SK-N-SH (cell line): ENCODE measurements at regions not wholly inside any gene's neighbourhood (a gene's known extent, or its start where the extent isn't known, plus 50 kb on each side); places are given as distances from the start of the nearest gene placed in this dataset.

Source experiments
- CTCF ChIA-PET: fragments of 300-600, 350-600 bp; formaldehyde crosslinking; extraction: SDS; loops from one replicate; lab custom pipeline; 2021; lab: Yijun Ruan, JAX
- POLR2A ChIA-PET: fragments of 350-600 bp; sonication (Branson Sonifier 250); formaldehyde crosslinking; extraction: SDS; loops from one replicate; lab custom pipeline; 2020; ENCODE audit warnings: antibody characterized with exemption, inconsistent platforms; lab: Yijun Ruan, JAX
- DNase-seq: peaks from one replicate; pipeline ENCODE4 v3.0.0; 2012
- H2AFZ ChIP-seq: fragments of 200-600 bp; sonication (generic); 2 replicates; pipeline ENCODE4 v1.8.1; 2016; ENCODE audit warnings: antibody characterized with exemption, mild to moderate bottlenecking, low read depth
- H3F3A ChIP-seq: fragments of 200-600 bp; sonication (generic); replicated peaks from 2 replicates; pipeline ENCODE3; 2016; ENCODE audit warnings: antibody characterized with exemption, mild to moderate bottlenecking; ENCODE audit not compliant: insufficient read depth
- H3K27ac ChIP-seq, 2 experiments: fragments of 200-500 bp in 1 of 2; fragments of 200-600 bp in 1 of 2; sonication (Bioruptor generic) in 1 of 2; sonication (generic), shearing (Covaris generic) in 1 of 2; 2 replicates each; pipeline versions ENCODE4 v1.5.1 to v1.6.1; 2014 to 2016; ENCODE audit warnings: low read depth in 2 of 2, inconsistent platforms in 1 of 2, low read length in 1 of 2, mild to moderate bottlenecking in 1 of 2, mixed read lengths in 1 of 2
- H3K27me3 ChIP-seq: fragments of 200-600 bp; sonication (generic), shearing (Covaris generic); 2 replicates; pipeline ENCODE4 v1.6.1; 2016; ENCODE audit warnings: mixed run types; ENCODE audit not compliant: insufficient read depth
- H3K36me3 ChIP-seq, 2 experiments: fragments of 200-500 bp in 1 of 2; fragments of 200-600 bp in 1 of 2; sonication (Bioruptor generic) in 1 of 2; sonication (generic) in 1 of 2; replicated peaks in 1 of 2; 2 replicates each; pipeline versions ENCODE3 to v1.5.1; 2014 to 2016; ENCODE audit warnings: low read length in 1 of 2, mild to moderate bottlenecking in 1 of 2; ENCODE audit not compliant: insufficient read depth in 2 of 2, control insufficient read depth in 1 of 2
- H3K4me1 ChIP-seq, 2 experiments: fragments of 200-500 bp in 1 of 2; fragments of 200-600 bp in 1 of 2; sonication (Bioruptor generic) in 1 of 2; sonication (generic), shearing (Covaris generic) in 1 of 2; 2 replicates each; pipeline versions ENCODE4 v1.5.1 to v1.6.1; 2014 to 2016; ENCODE audit warnings: low read depth in 1 of 2, low read length in 1 of 2, mixed run types in 1 of 2; ENCODE audit not compliant: insufficient read depth in 2 of 2, control insufficient read depth in 1 of 2
- H3K4me2 ChIP-seq: fragments of 200-600 bp; sonication (generic), shearing (Covaris generic); 2 replicates; pipeline ENCODE4 v1.6.1; 2017; ENCODE audit warnings: mixed run types
- H3K4me3 ChIP-seq, 2 experiments: fragments of 200-500 bp in 1 of 2; fragments of 200-600 bp in 1 of 2; sonication (Bioruptor generic) in 1 of 2; sonication (generic), shearing (Covaris generic) in 1 of 2; 2 replicates each; pipeline versions ENCODE4 v1.5.1 to v1.8.1; 2014 to 2016; ENCODE audit warnings: low read depth in 2 of 2, inconsistent platforms in 1 of 2, low read length in 1 of 2, mild to moderate bottlenecking in 1 of 2, mixed read lengths in 1 of 2, moderate library complexity in 1 of 2
- H3K79me2 ChIP-seq: fragments of 200-600 bp; sonication (generic); 2 replicates; pipeline ENCODE4 v1.8.1; 2017; ENCODE audit warnings: mild to moderate bottlenecking; ENCODE audit not compliant: insufficient read depth
- H3K9ac ChIP-seq: fragments of 200-600 bp; sonication (generic); 2 replicates; pipeline ENCODE4 v1.6.1; 2017; ENCODE audit warnings: mixed run types
- H3K9me2 ChIP-seq: fragments of 200-600 bp; sonication (generic); 2 replicates; pipeline ENCODE4 v1.6.1; 2017; ENCODE audit warnings: mixed run types
- H3K9me3 ChIP-seq: fragments of 200-600 bp; sonication (generic); 2 replicates; pipeline ENCODE4 v1.6.1; 2017; ENCODE audit warnings: mixed run types, mild to moderate bottlenecking, moderate library complexity
- H4K20me1 ChIP-seq: fragments of 200-600 bp; sonication (generic); 2 replicates; pipeline ENCODE4 v1.6.1; 2017; ENCODE audit warnings: mild to moderate bottlenecking, mixed run types; ENCODE audit not compliant: insufficient read depth
- CTCF ChIP-seq: fragments of 200-600 bp; sonication (generic); IDR thresholded peaks from 2 replicates; pipeline ENCODE4 v1.6.1; 2017; ENCODE audit warnings: antibody characterized with exemption, mild to moderate bottlenecking, moderate library complexity
- ELF1 ChIP-seq: IDR thresholded peaks from 2 replicates; pipeline ENCODE4 v1.4.0; 2012
- EP300 ChIP-seq, 2 experiments: IDR thresholded peaks; 2 replicates each; pipeline versions ENCODE4 v1.4.0 to v1.6.1; 2012; ENCODE audit warnings: borderline replicate concordance in 1 of 2, low read depth in 1 of 2, low read length in 1 of 2
- FOSL2 ChIP-seq: IDR thresholded peaks from 2 replicates; pipeline ENCODE4 v1.4.0; 2012; ENCODE audit warnings: low read depth, mild to moderate bottlenecking, moderate library complexity, borderline replicate concordance
- FOXM1 ChIP-seq: IDR thresholded peaks from 2 replicates; pipeline ENCODE4 v1.4.0; 2012; ENCODE audit warnings: low read depth, mild to moderate bottlenecking
- GABPA ChIP-seq: IDR thresholded peaks from 2 replicates; pipeline ENCODE4 v1.4.0; 2012; ENCODE audit warnings: low read depth, mild to moderate bottlenecking
- GATA2 ChIP-seq: sonication (generic); formaldehyde crosslinking; IDR thresholded peaks from 2 replicates; pipeline ENCODE4 v1.5.0; 2020; ENCODE audit warnings: mild to moderate bottlenecking, missing genetic modification reagents
- JUND ChIP-seq: IDR thresholded peaks from 2 replicates; pipeline ENCODE4 v1.4.0; 2012
- RAD21 ChIP-seq: IDR thresholded peaks from 2 replicates; pipeline ENCODE4 v1.6.1; 2012; ENCODE audit warnings: mild to moderate bottlenecking, low read length
- SMC3 ChIP-seq: IDR thresholded peaks from 2 replicates; pipeline ENCODE4 v1.6.1; 2012; ENCODE audit warnings: low read depth, low read length, improper control_type of control experiment
- TAF1 ChIP-seq: IDR thresholded peaks from 2 replicates; pipeline ENCODE4 v1.6.1; 2012; ENCODE audit warnings: low read depth, mild to moderate bottlenecking, low read length, moderate library complexity, borderline replicate concordance
- TCF12 ChIP-seq: IDR thresholded peaks from 2 replicates; pipeline ENCODE4 v1.4.0; 2012
- TEAD4 ChIP-seq: IDR thresholded peaks from 2 replicates; pipeline ENCODE4 v1.4.0; 2012; ENCODE audit warnings: mild to moderate bottlenecking, borderline replicate concordance; ENCODE audit not compliant: insufficient read depth
- USF2 ChIP-seq: fragments of 150-350 bp; IDR thresholded peaks from 2 replicates; pipeline ENCODE4 v1.6.1; 2017; ENCODE audit warnings: antibody characterized with exemption, low read length, low read depth, borderline replicate concordance
- YY1 ChIP-seq: IDR thresholded peaks from 2 replicates; pipeline ENCODE4 v1.4.0; 2012; ENCODE audit warnings: low read depth, mild to moderate bottlenecking
- WGBS: methylation state at CpG from one replicate; pipeline ENCODE4 v1.1.6; 2017; ENCODE audit warnings: low lambda C conversion rate; 5-methylcytosine and 5-hydroxymethylcytosine counted together
- TF ChIP-seq, protein P1 (sequence below): IDR thresholded peaks from 2 replicates; pipeline ENCODE4 v1.4.0; 2012; ENCODE audit warnings: low read depth, borderline replicate concordance
- TF ChIP-seq, protein P2 (sequence below): fragments of 150-350 bp; IDR thresholded peaks from 2 replicates; pipeline ENCODE4 v1.6.1; 2016; ENCODE audit warnings: mild to moderate bottlenecking, low read depth, low read length

DNA sequence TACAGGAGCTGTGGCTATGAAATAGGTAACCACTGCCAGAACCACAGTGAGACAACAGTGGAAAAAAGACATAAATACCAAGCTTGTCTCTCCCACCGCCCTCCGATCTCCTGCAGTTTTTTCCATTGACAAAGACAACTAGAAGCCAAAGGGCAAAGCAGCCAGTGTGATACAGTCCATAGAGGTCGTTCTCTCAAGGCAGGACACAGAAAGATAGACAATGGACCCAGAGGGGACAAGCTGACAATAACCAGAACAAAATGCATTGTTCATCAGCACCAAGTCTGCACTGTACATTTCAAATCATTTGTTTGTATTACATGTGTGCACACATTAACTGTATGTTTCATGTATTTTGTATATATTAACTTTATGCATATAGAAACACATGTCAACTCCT lies 233.0 kb upstream of the NOL4 start:
- H3F3A ChIP-seq = no peaks in the 10 kb centered on the region
- no peak overlapping the region for H3K27ac ChIP-seq
- H4K20me1 ChIP-seq = no peaks in the 10 kb centered on the region
- TF ChIP-seq USF2 = no peak
- TF ChIP-seq EP300 (IDR thresholded peaks at IDR 0.05; ENCODE audit: borderline replicate concordance in 1 of 2, low read depth in 1 of 2, low read length in 1 of 2) = 0 out of 4 replicates have a peak, but pooled peaks of 1 of the 2 experiments have one; percentile 24
- POLR2A ChIA-PET = no interaction called here
- H3K9me3 ChIP-seq = no peaks in the 10 kb centered on the region
- H3K4me1 ChIP-seq = peaks cover 0 to 3% of the 10 kb centered on the region in 2 experiments; a peak in 1 of 4 replicates
- no peak overlapping the region for H3K4me2 ChIP-seq
- DNase-seq = peak; percentile 4
- WGBS = 41% methylated on average over 3 of the region's 3 CpGs
- H3K36me3 ChIP-seq = no peaks in the 10 kb centered on the region
- H3K9ac ChIP-seq = no peak overlapping the region
- no peaks in the 10 kb centered on the region for H3K79me2 ChIP-seq
- no peaks in the 10 kb centered on the region for H3K9me2 ChIP-seq
- H3K27me3 ChIP-seq = no peaks in the 10 kb centered on the region
- CTCF ChIA-PET = no interaction called here
- no peak overlapping the region for H3K4me3 ChIP-seq
- no peak overlapping the region for H2AFZ ChIP-seq

GRCh38 chr18:34458410-34458977 lies 233.8 kb upstream of the NOL4 start:
- H3K4me2 ChIP-seq = no peak overlapping the region
- TF ChIP-seq ELF1 (no peak), RAD21 (no peak), GATA2 (CRISPR knock-in tag) (no peak), YY1 (no peak), FOXM1 (no peak)
- TF ChIP-seq, all 33 proteins: peak for 0
- Histone ChIP-seq H3K27me3 (no peaks in the 10 kb centered on the region), H3K9me2 (no peaks in the 10 kb centered on the region), H3K9me3 (no peaks in the 10 kb centered on the region), H3K27ac (no peak overlapping the region), H3K4me1 (peaks cover 0 to 3% of the 10 kb centered on the region in 2 experiments; a peak in 1 of 4 replicates), H4K20me1 (no peaks in the 10 kb centered on the region), H3F3A (no peaks in the 10 kb centered on the region), H3K4me3 (no peak overlapping the region), H3K79me2 (no peaks in the 10 kb centered on the region), H2AFZ (no peak overlapping the region), H3K9ac (no peak overlapping the region), H3K36me3 (no peaks in the 10 kb centered on the region)
- CTCF ChIA-PET = no interaction called here
- POLR2A ChIA-PET = no interaction called here
- no peak for DNase-seq
- 30% methylated on average over 3 of the region's 3 CpGs for WGBS

DNA sequence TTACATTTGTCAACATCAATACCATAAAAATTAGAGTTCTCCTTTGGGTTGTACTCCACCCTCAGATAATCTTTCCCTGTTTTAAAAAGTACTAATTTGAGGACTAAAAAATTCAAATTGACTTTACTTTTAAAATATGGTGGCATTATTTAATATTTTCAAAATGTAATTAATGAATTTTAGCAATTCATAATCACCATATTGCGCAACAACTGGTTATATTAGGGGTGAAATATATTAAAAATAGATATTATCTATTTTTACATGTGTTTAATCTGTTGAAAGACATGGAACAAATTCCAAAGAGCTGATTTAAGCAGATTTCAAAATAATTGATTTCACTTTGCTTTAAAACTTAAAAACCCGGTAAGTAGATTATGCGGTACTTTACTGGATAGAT lies 236.6 kb upstream of the NOL4 start:
- no peak overlapping the region for H3K27ac ChIP-seq
- H3K4me3 ChIP-seq = no peak overlapping the region
- no peak overlapping the region for H2AFZ ChIP-seq
- no peak for DNase-seq
- no peak overlapping the region for H3K4me2 ChIP-seq
- no peaks in the 10 kb centered on the region for H3K9me3 ChIP-seq
- H4K20me1 ChIP-seq = no peaks in the 10 kb centered on the region
- H3F3A ChIP-seq = no peaks in the 10 kb centered on the region
- H3K79me2 ChIP-seq = no peaks in the 10 kb centered on the region
- POLR2A ChIA-PET = no interaction called here
- peaks cover 0 to 3% of the 10 kb centered on the region in 2 experiments; a peak in 1 of 4 replicates for H3K4me1 ChIP-seq
- no peak overlapping the region for H3K9ac ChIP-seq
- H3K27me3 ChIP-seq = no peaks in the 10 kb centered on the region
- no peaks in the 10 kb centered on the region for H3K9me2 ChIP-seq
- no peaks in the 10 kb centered on the region for H3K36me3 ChIP-seq
- CTCF ChIA-PET = no interaction called here
- 68% methylated on average over 3 of the region's 3 CpGs for WGBS
- no peak for TF ChIP-seq GABPA
- no peak for TF ChIP-seq USF2
- TF ChIP-seq RAD21 = no peak
- no peak for TF ChIP-seq TCF12
- TF ChIP-seq, protein P1, sequence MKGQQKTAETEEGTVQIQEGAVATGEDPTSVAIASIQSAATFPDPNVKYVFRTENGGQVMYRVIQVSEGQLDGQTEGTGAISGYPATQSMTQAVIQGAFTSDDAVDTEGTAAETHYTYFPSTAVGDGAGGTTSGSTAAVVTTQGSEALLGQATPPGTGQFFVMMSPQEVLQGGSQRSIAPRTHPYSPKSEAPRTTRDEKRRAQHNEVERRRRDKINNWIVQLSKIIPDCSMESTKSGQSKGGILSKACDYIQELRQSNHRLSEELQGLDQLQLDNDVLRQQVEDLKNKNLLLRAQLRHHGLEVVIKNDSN = no peak
- no peak for TF ChIP-seq TEAD4
- TF ChIP-seq JUND = no peak
- TF ChIP-seq, protein P2, sequence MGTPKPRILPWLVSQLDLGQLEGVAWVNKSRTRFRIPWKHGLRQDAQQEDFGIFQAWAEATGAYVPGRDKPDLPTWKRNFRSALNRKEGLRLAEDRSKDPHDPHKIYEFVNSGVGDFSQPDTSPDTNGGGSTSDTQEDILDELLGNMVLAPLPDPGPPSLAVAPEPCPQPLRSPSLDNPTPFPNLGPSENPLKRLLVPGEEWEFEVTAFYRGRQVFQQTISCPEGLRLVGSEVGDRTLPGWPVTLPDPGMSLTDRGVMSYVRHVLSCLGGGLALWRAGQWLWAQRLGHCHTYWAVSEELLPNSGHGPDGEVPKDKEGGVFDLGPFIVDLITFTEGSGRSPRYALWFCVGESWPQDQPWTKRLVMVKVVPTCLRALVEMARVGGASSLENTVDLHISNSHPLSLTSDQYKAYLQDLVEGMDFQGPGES = no peak
- TF ChIP-seq SMC3 = no peak
- no peak for TF ChIP-seq ELF1
- TF ChIP-seq YY1 = no peak
- no peak for TF ChIP-seq TAF1
- no peak for TF ChIP-seq GATA2 (CRISPR knock-in tag)
- no peak for TF ChIP-seq FOSL2
- TF ChIP-seq CTCF = no peak
